ENCODE measurements at regions not wholly inside any gene's neighbourhood (a gene's known extent, or its start where the extent isn't known, plus 50 kb on each side); places are given as distances from the start of the nearest gene placed in this dataset.
"Not testable (repeated sequence)": the region's sequence is repeated elsewhere in the genome, so short reads cannot be mapped to it uniquely, and the experiment has no call there.

DNA sequence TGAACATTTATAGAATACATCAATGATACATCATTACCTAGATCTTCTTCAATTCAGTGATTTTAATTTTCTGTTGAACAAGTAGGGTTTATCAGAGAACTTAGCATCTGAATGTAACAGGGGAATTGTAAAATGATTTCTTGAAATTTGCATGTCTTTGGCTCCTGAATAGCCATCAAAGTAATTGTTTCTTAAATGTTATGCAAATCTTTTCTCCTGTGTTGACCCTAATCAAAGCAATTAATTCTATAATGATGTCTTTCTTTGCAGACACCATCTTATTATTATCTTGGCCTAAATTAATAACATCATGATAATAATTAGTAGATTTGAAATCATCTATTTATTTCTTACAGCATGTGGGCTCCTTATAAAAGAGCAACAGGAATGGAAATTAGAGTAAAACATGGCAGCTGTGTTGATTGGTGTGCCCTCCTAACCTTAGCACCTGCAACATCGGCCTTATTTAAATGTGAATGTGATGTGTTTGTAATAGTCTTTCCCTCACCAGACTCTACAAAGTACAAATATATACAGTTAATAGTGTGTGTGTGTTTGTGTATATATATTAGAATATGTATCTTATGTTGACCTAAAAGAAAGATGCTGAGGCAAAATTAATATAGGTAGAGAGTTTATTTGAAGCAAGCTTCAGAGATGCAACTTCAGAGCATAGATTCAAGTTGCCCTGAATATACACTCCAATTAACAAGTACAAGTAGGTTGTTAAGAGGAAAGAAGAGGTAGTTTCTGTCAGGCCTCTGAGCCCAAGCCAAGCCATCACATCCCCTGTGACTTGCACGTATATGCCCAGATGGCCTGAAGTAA, 328.0 kb upstream of the TECRL start:
- no peak for DNase-seq (ENCODE audit: low spot score)
- no peak for FAIRE-seq

DNA sequence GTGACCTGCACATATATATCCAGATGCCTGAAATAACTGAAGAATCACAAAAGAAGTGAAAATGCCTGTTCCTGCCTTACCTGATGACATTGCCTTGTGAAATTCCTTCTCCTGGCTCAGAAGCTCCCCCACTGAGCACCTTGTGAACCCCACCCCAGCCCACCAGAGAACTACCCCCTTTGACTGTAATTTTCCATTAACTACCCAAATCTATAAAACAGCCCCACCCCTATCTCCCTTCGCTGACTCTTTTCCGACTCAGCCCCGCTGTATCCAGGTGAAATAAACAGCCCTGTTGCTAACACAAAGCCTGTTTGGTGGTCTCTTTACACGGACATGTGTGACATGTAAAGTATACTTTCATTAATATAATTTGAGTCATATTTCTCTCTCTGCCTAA, 320.3 kb upstream of the TECRL start:
- DNase-seq (ENCODE audit: low spot score) (no peak), FAIRE-seq (no peak)

DNA sequence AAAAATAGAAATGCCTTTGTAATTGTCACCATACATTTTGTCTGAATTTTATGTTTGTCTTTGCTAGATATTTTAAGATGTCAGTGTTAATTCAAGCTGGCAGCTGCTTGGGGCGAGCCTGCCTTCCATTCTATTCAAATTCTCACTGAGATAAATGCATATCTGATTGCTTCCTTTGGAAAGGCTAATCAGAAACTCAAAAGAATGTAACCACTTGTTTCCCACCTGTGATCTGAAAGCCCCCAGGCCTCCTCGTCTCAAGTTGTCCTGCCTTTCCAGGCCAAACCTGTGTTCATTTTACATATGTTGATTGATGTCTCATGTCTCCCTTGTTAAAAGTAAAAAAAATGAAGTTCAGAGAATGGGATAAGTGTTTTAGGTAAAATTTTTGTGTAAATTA, 318.7 kb upstream of the TECRL start:
- FAIRE-seq, result no peak
- no peak for DNase-seq (ENCODE audit: low spot score)

DNA sequence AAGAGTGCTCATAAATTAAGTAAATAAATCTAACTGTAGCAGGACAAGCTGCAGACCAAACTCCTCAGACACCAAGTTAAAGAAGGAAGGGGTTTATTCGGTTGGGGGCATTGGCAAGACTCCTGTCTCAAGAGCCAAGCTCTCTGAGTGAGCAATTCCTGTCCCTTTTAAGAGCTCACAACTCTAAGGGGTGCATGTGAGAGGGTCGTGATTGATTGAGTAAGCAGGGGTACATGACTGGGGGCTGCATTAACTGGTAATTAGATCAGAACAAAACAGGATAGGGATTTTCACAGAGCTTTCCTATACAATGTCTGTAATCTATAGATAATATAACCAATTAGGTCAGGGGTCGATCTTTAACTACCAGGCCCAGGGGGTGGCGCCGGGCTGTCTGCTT, 318.1 kb upstream of the TECRL start:
- not testable (repeated sequence) for DNase-seq (ENCODE audit: low spot score); FAIRE-seq

DNA sequence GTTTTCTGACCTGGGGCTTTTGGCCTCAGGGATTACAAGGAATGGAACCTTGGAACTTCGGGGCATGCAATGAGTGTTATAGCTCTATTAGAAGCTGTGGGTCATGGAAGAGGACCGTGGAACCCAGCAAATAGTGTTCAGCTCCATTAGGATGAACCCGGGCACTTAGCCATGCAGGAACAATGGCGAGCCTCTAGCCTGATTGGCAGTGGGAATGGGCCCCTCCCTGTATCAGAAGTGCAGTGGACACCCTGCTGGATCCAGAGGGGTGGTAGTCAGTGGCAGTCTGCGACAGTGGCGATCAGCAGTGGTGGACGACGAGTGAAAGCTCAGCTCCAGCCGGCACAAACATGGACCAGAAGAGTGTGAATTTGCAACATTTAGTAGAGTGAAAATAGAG, 315.4 kb upstream of the TECRL start:
- DNase-seq (ENCODE audit: low spot score) (no peak), FAIRE-seq (no peak)

DNA sequence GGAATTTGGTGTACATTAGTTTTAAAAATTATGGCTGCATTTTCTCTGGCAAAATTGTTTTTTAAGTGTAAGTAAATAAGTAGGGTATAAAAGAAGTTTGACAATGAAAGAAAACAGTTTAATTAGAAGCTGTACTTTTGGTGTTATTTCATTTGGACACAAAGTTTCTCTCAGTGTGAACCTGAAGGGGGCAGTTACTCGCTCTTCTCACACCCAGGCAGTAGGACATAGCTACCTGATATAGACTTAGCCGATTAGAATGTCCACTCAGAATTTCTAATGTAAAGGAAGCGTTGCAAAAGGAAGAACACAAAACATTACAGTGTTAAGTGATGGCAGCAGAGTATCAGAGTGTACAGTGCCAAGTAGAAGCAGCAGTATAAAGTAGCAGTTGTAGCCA, 311.9 kb upstream of the TECRL start:
- no peak for FAIRE-seq
- DNase-seq (ENCODE audit: low spot score), result no peak

DNA sequence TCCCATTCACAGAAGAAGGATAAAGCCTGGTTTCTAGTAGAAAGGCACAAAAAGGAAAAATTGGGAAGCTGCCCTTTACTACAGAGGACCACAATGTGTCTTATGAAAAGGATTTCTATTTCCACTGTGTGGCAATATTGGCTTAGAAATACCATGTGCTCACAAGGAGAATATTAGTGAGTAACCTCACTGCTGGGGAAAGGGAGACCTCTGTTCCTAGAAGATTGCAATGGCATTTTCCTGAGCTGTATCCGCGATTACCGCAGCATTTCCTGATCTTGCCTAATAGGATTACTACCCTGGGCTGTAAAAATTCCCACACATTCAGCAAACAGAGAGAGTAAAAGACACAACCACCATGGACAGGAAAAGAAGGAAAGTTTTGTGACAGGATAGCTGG, 308.8 kb upstream of the TECRL start:
- FAIRE-seq, result no peak
- DNase-seq (ENCODE audit: low spot score), result no peak

DNA sequence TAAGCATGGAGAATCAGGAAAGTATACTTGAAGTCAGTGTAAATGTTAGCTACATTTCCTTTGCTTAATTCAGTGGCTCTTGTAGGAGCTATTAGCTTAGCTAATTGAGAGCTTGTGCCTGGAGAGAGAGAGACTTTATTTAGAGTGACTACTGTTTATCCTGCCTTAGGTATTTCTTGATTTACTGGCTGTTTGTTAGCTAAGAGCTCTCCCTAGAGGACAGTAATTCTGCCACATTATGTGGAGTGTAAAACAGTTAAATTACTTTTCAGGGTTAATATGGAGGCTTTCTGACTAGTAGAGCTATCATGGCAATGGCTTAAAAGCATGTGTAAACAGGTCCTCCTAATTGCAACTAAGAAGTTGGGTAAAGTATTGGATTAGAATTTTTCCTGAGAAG, 306.5 kb upstream of the TECRL start:
- DNase-seq (ENCODE audit: low spot score) (no peak), FAIRE-seq (no peak)

DNA sequence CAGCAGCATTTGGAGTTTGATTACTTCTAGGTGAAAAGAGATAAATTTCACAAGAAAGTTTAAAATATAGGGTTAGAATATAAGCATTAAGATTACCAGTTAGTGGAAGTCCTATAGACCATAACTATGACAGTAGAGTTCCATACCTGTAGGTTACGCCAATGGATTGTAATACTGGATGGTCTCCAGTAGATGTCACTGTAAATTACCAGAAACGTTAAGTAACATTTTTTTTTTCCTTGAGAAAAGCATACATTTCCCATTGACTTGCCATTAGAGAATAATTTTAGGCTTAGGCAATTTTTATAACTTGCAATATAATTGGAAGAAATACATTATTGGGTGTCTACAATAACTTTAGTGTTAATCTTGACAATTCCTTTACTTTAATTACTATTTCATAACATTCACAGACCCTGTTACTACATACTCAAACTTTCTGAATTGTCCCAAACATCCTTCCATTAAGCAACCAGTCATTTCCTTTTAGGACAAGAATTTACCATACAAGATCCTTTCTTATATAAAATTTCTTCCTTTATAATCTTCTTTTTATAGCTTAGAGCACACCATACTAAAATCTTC, 304.1 kb upstream of the TECRL start:
- FAIRE-seq, result peak; percentile 48
- peak; percentile 23 for DNase-seq (ENCODE audit: low spot score)

DNA sequence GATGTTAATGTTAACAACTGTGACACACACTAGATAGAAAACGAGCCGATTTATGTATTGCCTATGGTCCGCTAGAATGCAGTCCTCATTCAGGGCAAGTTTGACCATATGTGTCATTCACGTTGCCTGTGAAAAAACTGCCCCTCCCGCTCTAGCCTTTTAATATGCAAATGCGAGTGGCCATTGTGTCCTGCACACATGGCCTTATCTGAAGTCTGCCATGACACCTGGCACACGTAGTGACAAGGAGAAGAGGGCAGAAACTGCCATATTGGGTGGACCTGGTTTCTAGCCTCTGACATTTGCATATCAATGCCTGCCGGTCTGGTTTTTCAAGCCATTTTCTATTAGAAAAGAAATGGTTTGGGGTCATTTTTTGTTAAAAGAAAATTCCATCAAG, 303.3 kb upstream of the TECRL start:
- FAIRE-seq, result no peak
- DNase-seq (ENCODE audit: low spot score), result no peak

DNA sequence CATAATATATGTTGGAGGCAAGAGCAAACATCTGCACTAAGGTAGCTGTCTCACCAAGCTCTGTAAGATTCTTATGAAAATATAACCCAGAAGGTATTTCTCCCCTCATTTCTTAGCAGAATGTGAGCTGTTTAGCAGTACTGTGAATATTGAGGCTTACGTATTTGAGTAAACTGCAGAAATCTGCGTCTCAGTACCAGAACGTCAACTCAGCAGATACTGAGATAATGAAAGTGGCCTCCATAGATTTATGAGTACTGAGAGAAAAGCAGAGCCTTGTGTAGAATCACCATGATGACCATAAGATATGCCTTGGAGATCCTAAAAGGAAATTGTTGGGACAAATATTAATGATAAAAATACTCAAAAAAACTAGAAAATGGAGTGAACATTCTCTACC, 296.7 kb upstream of the TECRL start:
- FAIRE-seq (no peak), DNase-seq (ENCODE audit: low spot score) (no peak)

DNA sequence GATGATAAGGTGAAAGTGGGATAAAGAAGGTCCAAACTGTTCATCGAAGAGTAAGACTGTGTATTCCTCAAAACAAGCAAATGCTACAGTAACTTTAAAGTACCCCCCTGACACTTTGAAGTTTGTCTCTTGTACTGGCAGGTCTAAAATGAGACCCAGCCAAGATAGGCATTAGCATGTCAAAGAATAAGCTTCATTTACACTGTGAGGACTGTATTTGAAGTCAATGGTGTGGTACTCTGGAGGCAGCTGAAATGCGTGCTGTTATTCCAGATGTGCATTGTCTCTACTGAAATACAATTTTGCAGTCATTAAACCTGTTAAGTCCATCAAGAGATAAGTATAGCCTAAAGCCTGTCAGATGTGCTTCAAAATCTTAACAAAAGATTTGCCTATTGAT, 288.9 kb upstream of the TECRL start:
- no peak for DNase-seq (ENCODE audit: low spot score)
- no peak for FAIRE-seq

DNA sequence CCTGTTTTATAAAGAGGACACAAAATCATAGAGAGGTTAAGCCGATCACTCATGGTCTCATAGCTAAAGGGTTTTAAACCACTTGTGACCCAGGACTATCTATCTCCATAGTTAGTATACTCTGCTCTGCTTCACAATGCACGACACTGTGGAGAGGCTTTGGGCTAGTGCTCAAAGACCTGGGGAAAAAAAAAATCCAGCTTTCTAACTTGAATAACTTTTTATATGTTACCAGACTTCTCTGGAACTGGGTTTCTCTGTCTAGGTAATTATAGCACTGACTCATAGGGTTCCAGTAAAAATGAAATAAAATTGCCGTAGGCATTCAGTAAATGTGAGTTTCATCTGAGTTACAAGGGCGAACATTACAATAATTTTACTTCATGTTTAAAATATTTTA, 273.7 kb upstream of the TECRL start:
- DNase-seq (ENCODE audit: low spot score) (no peak), FAIRE-seq (no peak)

DNA sequence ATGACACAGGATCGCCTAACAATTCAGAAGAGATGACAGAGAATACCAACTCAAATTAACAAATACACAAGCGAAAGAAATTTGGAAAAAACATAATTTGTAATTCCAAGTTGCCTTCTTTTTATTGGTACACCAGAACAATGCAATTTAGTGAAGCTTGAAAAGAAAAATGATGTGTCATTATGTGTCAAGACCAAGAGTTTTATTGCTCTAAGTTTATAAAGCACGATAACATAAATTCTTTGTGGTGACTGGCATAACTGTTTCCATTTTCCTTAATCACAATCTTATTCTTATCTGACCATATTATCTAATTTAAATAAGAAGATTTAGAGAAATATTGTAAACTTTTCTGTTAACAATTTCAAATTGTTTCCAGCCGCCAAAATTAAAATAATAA, 273.2 kb upstream of the TECRL start:
- DNase-seq (ENCODE audit: low spot score) (no peak), FAIRE-seq (no peak)

DNA sequence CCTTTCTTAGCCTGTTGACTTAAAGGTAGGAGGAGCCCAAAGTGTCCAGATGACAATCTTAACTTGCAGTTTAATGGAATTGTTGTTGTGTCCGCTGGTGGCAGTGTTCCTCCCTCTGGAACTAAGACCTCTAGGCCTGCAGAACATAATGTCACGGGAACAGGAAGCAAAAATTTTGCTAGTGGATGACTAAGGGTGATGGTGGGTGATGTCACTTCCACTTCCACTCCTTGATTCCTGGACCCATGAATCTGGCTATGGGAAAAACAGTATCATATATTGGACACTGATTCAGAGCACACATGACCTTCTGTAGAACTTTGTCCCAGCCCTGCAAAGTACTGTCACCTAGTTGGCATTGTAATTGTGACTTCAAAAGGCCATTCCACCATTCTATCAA, 263.9 kb upstream of the TECRL start:
- FAIRE-seq; DNase-seq (ENCODE audit: low spot score): not testable (repeated sequence)

DNA sequence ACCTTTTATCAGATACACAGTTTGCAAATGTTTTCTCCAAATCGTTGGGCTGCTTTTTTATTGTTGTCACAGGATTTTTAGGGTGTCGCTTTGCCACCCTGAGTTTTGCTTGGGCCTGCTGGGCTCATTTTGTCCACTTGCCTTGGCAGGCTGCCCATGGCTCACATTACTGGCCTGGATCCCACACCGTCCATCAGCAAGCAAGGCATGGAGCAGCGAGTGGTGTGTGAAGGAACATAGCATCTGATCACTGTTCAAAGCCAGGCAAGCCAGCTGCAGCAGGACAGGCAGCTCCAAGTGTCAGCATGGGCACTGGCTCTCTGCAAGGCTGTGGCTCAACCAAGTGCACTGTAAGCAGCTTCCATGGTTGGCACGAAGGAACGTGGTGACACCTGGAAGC, 261.4 kb upstream of the TECRL start:
- FAIRE-seq (no peak), DNase-seq (ENCODE audit: low spot score) (no peak)

DNA sequence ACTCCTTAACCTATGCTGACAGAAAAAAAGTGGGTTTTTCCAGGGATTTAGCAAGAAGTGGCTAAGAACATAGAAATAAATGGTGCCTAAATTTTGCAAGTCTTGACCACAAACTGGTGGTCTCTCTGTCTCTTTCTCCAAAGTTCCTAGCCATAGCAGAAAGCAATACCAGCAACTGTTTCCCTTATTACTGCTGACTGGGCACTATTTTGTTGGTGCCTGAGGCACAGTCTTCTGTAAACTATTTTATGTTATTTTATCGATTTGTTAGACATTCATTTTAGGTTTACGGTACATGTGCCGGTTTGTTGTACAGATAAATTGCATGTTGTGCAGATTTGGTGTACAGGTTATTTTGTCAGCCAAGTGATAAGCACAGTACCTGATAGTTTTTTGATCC, 234.6 kb upstream of the TECRL start:
- FAIRE-seq, result no peak
- DNase-seq (ENCODE audit: low spot score), result no peak

DNA sequence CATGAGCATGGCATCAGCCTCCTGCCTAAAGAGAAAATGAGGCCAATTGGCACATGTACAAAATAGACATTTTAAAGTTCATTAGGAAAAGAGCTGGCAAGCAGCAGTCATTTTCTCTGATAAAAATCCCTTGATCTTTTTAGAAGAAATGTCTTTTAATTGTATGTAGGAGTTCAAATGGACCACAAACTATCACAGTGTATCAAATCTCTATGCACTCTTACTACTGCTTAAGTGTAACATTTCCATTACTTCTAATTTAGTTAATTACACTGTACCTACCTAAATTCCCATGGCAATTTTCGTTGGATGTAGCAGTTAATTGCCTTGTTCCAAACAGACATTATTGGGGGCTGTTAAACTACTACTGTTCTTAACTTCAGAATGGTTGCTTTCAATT, 233.7 kb upstream of the TECRL start:
- FAIRE-seq (no peak), DNase-seq (ENCODE audit: low spot score) (no peak)

DNA sequence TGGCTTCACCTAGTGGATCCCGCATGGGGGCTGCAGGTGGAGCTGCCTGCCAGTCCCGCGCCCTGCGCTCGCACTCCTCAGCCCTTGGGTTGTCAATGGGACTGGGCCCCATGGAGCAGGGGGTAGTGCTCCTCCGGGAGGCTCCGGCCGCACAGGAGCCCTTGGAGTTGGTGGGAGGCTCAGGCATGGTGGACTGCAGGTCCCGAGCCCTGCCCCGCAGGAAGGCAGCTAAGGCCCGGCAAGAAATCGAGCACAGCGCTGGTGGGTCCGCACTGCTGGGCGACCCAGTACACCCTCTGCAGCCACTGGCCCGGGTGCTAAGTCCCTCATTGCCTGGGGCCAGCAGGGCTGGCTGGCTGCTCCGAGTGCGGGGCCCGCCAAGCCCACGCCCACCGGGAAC, 231.2 kb upstream of the TECRL start:
- FAIRE-seq; DNase-seq (ENCODE audit: low spot score): not testable (repeated sequence)

DNA sequence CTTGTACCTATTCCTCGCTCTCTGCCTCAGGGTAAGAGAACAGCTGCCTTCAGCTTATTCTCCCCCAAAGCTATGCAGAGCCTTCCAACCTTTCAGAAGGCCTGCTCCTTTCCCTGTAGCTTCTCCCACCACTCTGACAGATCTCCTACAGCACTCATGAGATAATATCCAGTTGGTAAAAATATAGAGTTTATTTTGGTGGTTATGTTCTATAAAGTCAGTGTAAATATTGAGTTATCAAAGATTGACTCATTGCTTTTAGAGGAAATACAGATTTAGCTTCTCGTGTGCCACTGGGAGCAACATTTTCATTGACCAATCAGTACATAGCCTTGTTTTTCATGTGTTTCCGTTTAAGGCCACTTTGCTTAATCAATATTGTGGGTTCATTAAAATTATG, 216.2 kb upstream of the TECRL start:
- no peak for DNase-seq (ENCODE audit: low spot score)

DNA sequence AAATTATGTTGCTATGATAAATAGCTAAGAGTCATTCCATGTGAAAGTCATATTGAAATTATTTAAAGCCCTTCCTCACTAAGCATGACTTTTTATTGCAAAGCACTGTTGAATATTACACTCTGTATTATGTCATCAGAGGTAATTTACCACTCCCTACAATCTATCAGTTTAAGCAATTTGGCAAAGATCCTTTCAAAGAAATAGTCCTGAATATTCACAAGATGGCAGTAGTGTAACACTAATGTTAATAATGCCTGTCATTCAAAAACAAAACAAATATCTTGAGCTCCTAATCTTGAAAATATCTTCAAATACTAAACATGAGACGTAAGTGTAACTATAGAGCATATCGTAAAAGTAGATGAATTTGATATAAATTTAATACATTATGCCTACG, 208.6 kb upstream of the TECRL start:
- DNase-seq (ENCODE audit: low spot score), result no peak
- no peak for FAIRE-seq

More for the DNA sequence above, 216.2 kb upstream of the TECRL start:
- FAIRE-seq, result no peak

DNA sequence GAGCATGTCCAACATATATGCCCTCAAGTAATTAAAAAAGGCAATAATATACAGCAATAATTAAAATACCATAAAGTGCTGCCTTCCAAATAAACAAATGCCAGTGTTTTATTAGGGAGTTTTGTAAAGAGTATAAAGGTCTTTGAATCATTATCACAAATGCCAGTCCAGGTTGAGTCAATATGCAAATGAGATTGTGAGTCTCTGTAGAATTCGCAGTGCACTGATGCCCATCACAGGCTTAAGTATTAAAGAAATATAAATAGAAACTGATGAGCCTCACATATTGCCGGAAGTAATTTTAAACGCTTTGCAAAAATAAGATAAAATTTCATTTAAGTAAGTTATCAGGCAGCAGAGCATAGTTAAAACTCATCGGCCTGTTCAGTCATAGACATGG, 205.0 kb upstream of the TECRL start:
- no peak for DNase-seq (ENCODE audit: low spot score)
- no peak for FAIRE-seq

DNA sequence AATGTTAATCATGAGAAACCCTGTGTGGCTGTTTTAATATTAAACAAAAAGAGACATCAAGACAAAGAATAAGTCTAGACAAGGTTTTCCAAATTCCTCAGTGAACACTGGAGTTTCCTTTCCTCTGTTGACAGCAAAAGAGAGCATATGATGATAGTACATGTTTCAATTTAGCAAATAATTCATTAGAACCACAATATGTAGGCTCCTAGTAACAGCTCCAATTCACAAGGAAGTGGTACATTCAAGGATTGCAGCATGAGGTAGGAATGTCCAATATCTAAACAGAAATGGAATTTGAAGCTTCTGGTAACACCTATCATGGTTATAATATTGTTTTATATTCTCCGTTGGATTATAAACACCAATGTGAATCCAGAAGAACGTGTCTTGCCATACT, 203.8 kb upstream of the TECRL start:
- FAIRE-seq, result no peak
- DNase-seq (ENCODE audit: low spot score), result no peak
